Cardiac muscle cell (in vitro differentiated cells and primary cell): ENCODE measurements at regions not wholly inside any gene's neighbourhood (a gene's known extent, or its start where the extent isn't known, plus 50 kb on each side); places are given as distances from the start of the nearest gene placed in this dataset.

Source experiments
- DNase-seq, 2 donors: peaks; one replicate each; pipeline versions ENCODE4 v3.0.0 to v3.0.0-alpha.2; 2010 to 2017; ENCODE audit warnings: low read depth in 1 of 2, low spot score in 1 of 2
- H3K27ac ChIP-seq: fragments of 200-600 bp; sonication (generic); 2 replicates; pipeline ENCODE4 v1.5.1; 2016
- H3K27me3 ChIP-seq: fragments of 200-600 bp; sonication (generic); 2 replicates; pipeline ENCODE4 v1.6.0; 2016; ENCODE audit warnings: control low read depth
- H3K36me3 ChIP-seq: fragments of 200-600 bp; sonication (generic); 2 replicates; pipeline ENCODE4 v1.5.1; 2016; ENCODE audit warnings: control low read depth
- H3K4me1 ChIP-seq: fragments of 200-600 bp; sonication (generic); 2 replicates; pipeline ENCODE4 v1.8.1; 2017; ENCODE audit warnings: low read depth, mild to moderate bottlenecking, mixed run types
- H3K4me3 ChIP-seq: fragments of 200-600 bp; sonication (generic); 2 replicates; pipeline ENCODE4 v1.5.1; 2016; ENCODE audit warnings: mild to moderate bottlenecking
- H3K9me3 ChIP-seq: fragments of 200-600 bp; sonication (generic); 2 replicates; pipeline ENCODE4 v1.5.1; 2017; ENCODE audit warnings: low read depth, mild to moderate bottlenecking, control low read depth
- CTCF ChIP-seq: IDR thresholded peaks from 2 replicates; pipeline ENCODE4 v1.5.1; 2012; ENCODE audit warnings: low read depth, mild to moderate bottlenecking, low read length

- no peak for DNase-seq
- Histone ChIP-seq H3K4me1 (no peaks in the 10 kb centered on the region), H3K4me3 (no peak overlapping the region), H3K36me3 (no peaks in the 10 kb centered on the region), H3K27me3 (no peaks in the 10 kb centered on the region), H3K9me3 (no peaks in the 10 kb centered on the region), H3K27ac (no peak overlapping the region)
- no peak for TF ChIP-seq CTCF
Measured at GRCh38 chr2:167537743-167538142, 649.5 kb downstream of the XIRP2 start.

- no peaks in the 10 kb centered on the region for H3K4me1 ChIP-seq
- H3K27me3 ChIP-seq, result no peaks in the 10 kb centered on the region
- no peak for DNase-seq
- H3K36me3 ChIP-seq, result no peaks in the 10 kb centered on the region
- no peak overlapping the region for H3K4me3 ChIP-seq
- no peak for TF ChIP-seq CTCF
- no peak overlapping the region for H3K27ac ChIP-seq
- no peaks in the 10 kb centered on the region for H3K9me3 ChIP-seq
Measured at GRCh38 chr2:167534443-167534842, 646.2 kb downstream of the XIRP2 start.

DNA sequence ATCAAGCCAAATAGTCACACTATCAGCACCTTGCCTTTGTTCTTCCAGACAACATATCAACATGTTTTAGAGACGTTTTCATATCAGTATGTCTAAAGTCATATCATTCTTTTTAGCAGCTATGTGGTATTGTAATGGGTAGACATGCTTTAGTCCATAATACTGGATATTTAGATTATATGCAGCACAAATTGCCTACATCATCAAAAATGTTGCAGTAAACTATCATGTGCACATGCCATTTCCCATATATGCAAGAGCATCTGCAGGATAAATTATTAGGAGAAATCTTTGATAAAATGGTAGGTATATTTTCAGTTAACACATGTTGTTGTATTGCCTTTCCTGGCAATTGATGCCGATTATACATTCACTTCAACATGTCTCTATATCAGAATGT is 636.5 kb downstream of the XIRP2 start:
- Histone ChIP-seq H3K9me3 (no peaks in the 10 kb centered on the region), H3K4me3 (no peak overlapping the region), H3K36me3 (no peaks in the 10 kb centered on the region), H3K27me3 (no peaks in the 10 kb centered on the region), H3K27ac (no peak overlapping the region), H3K4me1 (no peaks in the 10 kb centered on the region)
- DNase-seq, result no peak
- TF ChIP-seq CTCF, result no peak

GRCh38 chr2:167510071-167510759 is 621.9 kb downstream of the XIRP2 start:
- Histone ChIP-seq H3K36me3 (no peaks in the 10 kb centered on the region), H3K4me1 (peaks cover 5% of the 10 kb centered on the region), H3K9me3 (no peaks in the 10 kb centered on the region), H3K27me3 (no peaks in the 10 kb centered on the region), H3K27ac (peak overlapping the region; percentile 57), H3K4me3 (no peak overlapping the region)
- no peak for TF ChIP-seq CTCF
- peak in 1 of 2 donors; percentile 0 for DNase-seq

DNA sequence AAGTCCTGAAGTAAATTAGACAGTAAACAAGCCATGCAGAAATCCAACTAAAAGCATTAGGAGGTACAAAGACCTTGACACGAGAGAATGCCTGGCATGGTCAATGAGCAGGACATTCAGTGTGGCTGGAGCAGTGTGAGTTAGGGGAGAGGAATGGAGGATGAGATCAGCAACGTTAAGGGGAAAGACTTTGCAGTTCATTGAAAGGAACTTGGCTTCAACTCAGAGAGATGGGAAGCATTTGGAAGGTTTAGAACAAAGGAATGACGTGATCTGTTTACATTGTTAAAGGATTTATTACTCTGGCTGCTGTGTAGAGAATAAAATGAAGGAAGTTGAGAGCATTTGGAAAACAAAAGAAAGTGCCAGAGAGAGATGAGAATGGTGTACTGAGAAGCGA is 621.3 kb downstream of the XIRP2 start:
- H3K27me3 ChIP-seq, result no peaks in the 10 kb centered on the region
- H3K4me3 ChIP-seq, result no peak overlapping the region
- H3K27ac ChIP-seq, result peak overlapping the region; percentile 46
- no peaks in the 10 kb centered on the region for H3K36me3 ChIP-seq
- peaks cover 5% of the 10 kb centered on the region for H3K4me1 ChIP-seq
- peak in 1 of 2 donors; percentile 54 for DNase-seq
- TF ChIP-seq CTCF, result no peak
- H3K9me3 ChIP-seq, result no peaks in the 10 kb centered on the region
